ENCODE measurements at regions not wholly inside any gene's neighbourhood (a gene's known extent, or its start where the extent isn't known, plus 50 kb on each side); places are given as distances from the start of the nearest gene placed in this dataset.

GRCh38 chr9:78923966-78924659, 627.2 kb downstream of the PSAT1 start:
- H3K27me3 ChIP-seq (ENCODE audit: control insufficient read depth, insufficient read depth, low read length) = no peaks in the 10 kb centered on the region
- H3K4me1 ChIP-seq (ENCODE audit: control insufficient read depth, insufficient read depth, low read length) = no peaks in the 10 kb centered on the region
- H3K9me3 ChIP-seq (ENCODE audit: control insufficient read depth, insufficient read depth, low read depth, low read length) = no peaks in the 10 kb centered on the region
- no peaks in the 10 kb centered on the region for H3K36me3 ChIP-seq (ENCODE audit: control insufficient read depth, insufficient read depth, low read length)
- no peak overlapping the region for H3K9ac ChIP-seq (ENCODE audit: low read length)
- H3K27ac ChIP-seq (ENCODE audit: low read depth, low read length) = no peak overlapping the region
- no peak overlapping the region for H3K4me3 ChIP-seq (ENCODE audit: low read depth, low read length)

GRCh38 chr9:78927099-78927940, 630.4 kb downstream of the PSAT1 start:
- Histone ChIP-seq H3K4me3 (ENCODE audit: low read depth, low read length) (no peak overlapping the region), H3K27me3 (ENCODE audit: control insufficient read depth, insufficient read depth, low read length) (no peaks in the 10 kb centered on the region), H3K27ac (ENCODE audit: low read depth, low read length) (no peak overlapping the region), H3K9ac (ENCODE audit: low read length) (no peak overlapping the region), H3K4me1 (ENCODE audit: control insufficient read depth, insufficient read depth, low read length) (no peaks in the 10 kb centered on the region), H3K9me3 (ENCODE audit: control insufficient read depth, insufficient read depth, low read depth, low read length) (peaks cover 7% of the 10 kb centered on the region; the same call in 1 of the 2 replicates), H3K36me3 (ENCODE audit: control insufficient read depth, insufficient read depth, low read length) (no peaks in the 10 kb centered on the region)

GRCh38 chr9:78928625-78929405, 631.9 kb downstream of the PSAT1 start:
- Histone ChIP-seq H3K27me3 (ENCODE audit: control insufficient read depth, insufficient read depth, low read length) (no peaks in the 10 kb centered on the region), H3K9me3 (ENCODE audit: control insufficient read depth, insufficient read depth, low read depth, low read length) (peaks cover 7% of the 10 kb centered on the region; the same call in 1 of the 2 replicates), H3K4me3 (ENCODE audit: low read depth, low read length) (no peak overlapping the region), H3K36me3 (ENCODE audit: control insufficient read depth, insufficient read depth, low read length) (no peaks in the 10 kb centered on the region), H3K27ac (ENCODE audit: low read depth, low read length) (no peak overlapping the region), H3K9ac (ENCODE audit: low read length) (no peak overlapping the region), H3K4me1 (ENCODE audit: control insufficient read depth, insufficient read depth, low read length) (no peaks in the 10 kb centered on the region)

GRCh38 chr9:78930281-78930680, 633.4 kb downstream of the PSAT1 start:
- Histone ChIP-seq H3K9me3 (ENCODE audit: control insufficient read depth, insufficient read depth, low read depth, low read length) (peaks cover 7% of the 10 kb centered on the region; the same call in 1 of the 2 replicates), H3K27ac (ENCODE audit: low read depth, low read length) (no peak overlapping the region), H3K4me3 (ENCODE audit: low read depth, low read length) (no peak overlapping the region), H3K27me3 (ENCODE audit: control insufficient read depth, insufficient read depth, low read length) (no peaks in the 10 kb centered on the region), H3K4me1 (ENCODE audit: control insufficient read depth, insufficient read depth, low read length) (no peaks in the 10 kb centered on the region), H3K36me3 (ENCODE audit: control insufficient read depth, insufficient read depth, low read length) (no peaks in the 10 kb centered on the region), H3K9ac (ENCODE audit: low read length) (no peak overlapping the region)

GRCh38 chr9:78932849-78933627, 636.1 kb downstream of the PSAT1 start:
- H3K4me1 ChIP-seq (ENCODE audit: control insufficient read depth, insufficient read depth, low read length) = no peaks in the 10 kb centered on the region
- no peaks in the 10 kb centered on the region for H3K36me3 ChIP-seq (ENCODE audit: control insufficient read depth, insufficient read depth, low read length)
- no peak overlapping the region for H3K9ac ChIP-seq (ENCODE audit: low read length)
- peaks cover 7% of the 10 kb centered on the region; the same call in 1 of the 2 replicates for H3K9me3 ChIP-seq (ENCODE audit: control insufficient read depth, insufficient read depth, low read depth, low read length)
- H3K4me3 ChIP-seq (ENCODE audit: low read depth, low read length) = no peak overlapping the region
- no peak overlapping the region for H3K27ac ChIP-seq (ENCODE audit: low read depth, low read length)
- H3K27me3 ChIP-seq (ENCODE audit: control insufficient read depth, insufficient read depth, low read length) = no peaks in the 10 kb centered on the region

- Histone ChIP-seq H3K9me3 (ENCODE audit: control insufficient read depth, insufficient read depth, low read depth, low read length) (peaks cover 7% of the 10 kb centered on the region; the same call in 1 of the 2 replicates), H3K36me3 (ENCODE audit: control insufficient read depth, insufficient read depth, low read length) (no peaks in the 10 kb centered on the region), H3K4me3 (ENCODE audit: low read depth, low read length) (no peak overlapping the region), H3K4me1 (ENCODE audit: control insufficient read depth, insufficient read depth, low read length) (no peaks in the 10 kb centered on the region), H3K27me3 (ENCODE audit: control insufficient read depth, insufficient read depth, low read length) (no peaks in the 10 kb centered on the region), H3K27ac (ENCODE audit: low read depth, low read length) (no peak overlapping the region), H3K9ac (ENCODE audit: low read length) (no peak overlapping the region)
Observed at GRCh38 chr9:78934880-78935279, 636.9 kb upstream of the TLE4 start.

GRCh38 chr9:78938821-78939220, 632.9 kb upstream of the TLE4 start:
- H3K4me3 ChIP-seq (ENCODE audit: low read depth, low read length) = no peak overlapping the region
- H3K9ac ChIP-seq (ENCODE audit: low read length) = no peak overlapping the region
- H3K27ac ChIP-seq (ENCODE audit: low read depth, low read length) = no peak overlapping the region
- H3K9me3 ChIP-seq (ENCODE audit: control insufficient read depth, insufficient read depth, low read depth, low read length) = no peaks in the 10 kb centered on the region
- H3K27me3 ChIP-seq (ENCODE audit: control insufficient read depth, insufficient read depth, low read length) = no peaks in the 10 kb centered on the region
- no peaks in the 10 kb centered on the region for H3K36me3 ChIP-seq (ENCODE audit: control insufficient read depth, insufficient read depth, low read length)
- no peaks in the 10 kb centered on the region for H3K4me1 ChIP-seq (ENCODE audit: control insufficient read depth, insufficient read depth, low read length)

GRCh38 chr9:78939311-78940065, 632.3 kb upstream of the TLE4 start:
- H3K27me3 ChIP-seq (ENCODE audit: control insufficient read depth, insufficient read depth, low read length) = no peaks in the 10 kb centered on the region
- H3K9me3 ChIP-seq (ENCODE audit: control insufficient read depth, insufficient read depth, low read depth, low read length) = no peaks in the 10 kb centered on the region
- H3K27ac ChIP-seq (ENCODE audit: low read depth, low read length) = no peak overlapping the region; the same call in 1 of the 2 replicates
- no peak overlapping the region for H3K9ac ChIP-seq (ENCODE audit: low read length)
- H3K4me1 ChIP-seq (ENCODE audit: control insufficient read depth, insufficient read depth, low read length) = no peaks in the 10 kb centered on the region
- no peak overlapping the region for H3K4me3 ChIP-seq (ENCODE audit: low read depth, low read length)
- no peaks in the 10 kb centered on the region for H3K36me3 ChIP-seq (ENCODE audit: control insufficient read depth, insufficient read depth, low read length)

- H3K4me3 ChIP-seq (ENCODE audit: low read depth, low read length) = no peak overlapping the region
- no peaks in the 10 kb centered on the region for H3K4me1 ChIP-seq (ENCODE audit: control insufficient read depth, insufficient read depth, low read length)
- H3K27me3 ChIP-seq (ENCODE audit: control insufficient read depth, insufficient read depth, low read length) = no peaks in the 10 kb centered on the region
- H3K9ac ChIP-seq (ENCODE audit: low read length) = no peak overlapping the region
- no peaks in the 10 kb centered on the region for H3K9me3 ChIP-seq (ENCODE audit: control insufficient read depth, insufficient read depth, low read depth, low read length)
- no peaks in the 10 kb centered on the region for H3K36me3 ChIP-seq (ENCODE audit: control insufficient read depth, insufficient read depth, low read length)
- no peak overlapping the region; the same call in 1 of the 2 replicates for H3K27ac ChIP-seq (ENCODE audit: low read depth, low read length)
Observed at GRCh38 chr9:78940121-78940855, 631.5 kb upstream of the TLE4 start.
